ENCODE measurements at regions not wholly inside any gene's neighbourhood (a gene's known extent, or its start where the extent isn't known, plus 50 kb on each side); places are given as distances from the start of the nearest gene placed in this dataset.

GRCh38 chr2:104793966-104794365 is 59.9 kb upstream of the POU3F3 start:
- no peak overlapping the region for H3K27ac ChIP-seq
- no peak for TF ChIP-seq CTCF (IDR thresholded peaks at IDR 0.05)
- TF ChIP-seq ZFX (IDR thresholded peaks at IDR 0.05; ENCODE audit: borderline replicate concordance), result no peak

GRCh38 chr2:104794441-104794840 is 59.5 kb upstream of the POU3F3 start:
- TF ChIP-seq CTCF (IDR thresholded peaks at IDR 0.05) (no peak), ZFX (IDR thresholded peaks at IDR 0.05; ENCODE audit: borderline replicate concordance) (no peak)
- H3K27ac ChIP-seq, result no peak overlapping the region

Measured in 22Rv1 (cell line).